Mucosa of descending colon (tissue), 3 donors: ENCODE measurements at regions not wholly inside any gene's neighbourhood (a gene's known extent, or its start where the extent isn't known, plus 50 kb on each side); places are given as distances from the start of the nearest gene placed in this dataset.

Experiments
- ATAC-seq: fragments of 200-7000 bp; cut with Tn5 transposase; one replicate; pipeline ENCODE4 v1.9.1; 2020; ENCODE audit warnings: mild to moderate bottlenecking, moderate library complexity
- DNase-seq, 3 donors: peaks; one replicate each; pipeline ENCODE4 v3.0.0-alpha.2; 2020
- H3K36me3 ChIP-seq: fragments of 200-600 bp; one replicate; pipeline ENCODE4 v1.8.0; 2021; ENCODE audit warnings: low read depth, mild to moderate bottlenecking
- H3K4me1 ChIP-seq: fragments of 200-600 bp; one replicate; pipeline ENCODE4 v1.8.0; 2021; ENCODE audit warnings: low read depth, mild to moderate bottlenecking
- H3K4me3 ChIP-seq: fragments of 200-600 bp; one replicate; pipeline ENCODE4 v1.8.0; 2021; ENCODE audit warnings: mild to moderate bottlenecking
- H3K9me3 ChIP-seq: fragments of 200-600 bp; one replicate; pipeline ENCODE4 v1.8.0; 2021; ENCODE audit warnings: mild to moderate bottlenecking
- CTCF ChIP-seq: fragments of 200-600 bp; IDR thresholded peaks from one replicate; pipeline ENCODE4 v1.8.0; 2022; ENCODE audit warnings: antibody characterized with exemption, mild to moderate bottlenecking
- intact Hi-C, 2 donors: fragments of 100-400 bp; cut with DNase I in 1 of 2; cut with micrococcal nuclease in 1 of 2; formaldehyde crosslinking; loops; one replicate each; pipeline versions ENCODE4 v1.11.0 to v1.11.1; 2022; cut with DNase I, micrococcal nuclease
- donor health status: DM: no; HTN: no; CAD: no; lungs with moderate emphysema.
- donor health status: DM: no; HTN: no; CAD: no.
- donor health status: DM: no; HTN: yes; CAD: no.

- no peak for TF ChIP-seq CTCF
- H3K9me3 ChIP-seq = peaks cover 7% of the 10 kb centered on the region
- no peaks in the 10 kb centered on the region for H3K36me3 ChIP-seq
- intact Hi-C loops = no loop called here
- DNase-seq = no peak
- ATAC-seq = no peak
- H3K4me3 ChIP-seq = no peak overlapping the region
- no peaks in the 10 kb centered on the region for H3K4me1 ChIP-seq
These were observed 483.0 kb upstream of the CCDC196 start for GRCh38 chr14:66003082-66003730.

- DNase-seq = no peak
- H3K9me3 ChIP-seq = no peaks in the 10 kb centered on the region
- no peaks in the 10 kb centered on the region for H3K4me1 ChIP-seq
- no peaks in the 10 kb centered on the region for H3K36me3 ChIP-seq
- no peak overlapping the region for H3K4me3 ChIP-seq
- intact Hi-C loops = no loop called here
- no peak for ATAC-seq
- TF ChIP-seq CTCF = no peak
These were observed 480.2 kb upstream of the CCDC196 start for GRCh38 chr14:66005900-66006434.

DNA sequence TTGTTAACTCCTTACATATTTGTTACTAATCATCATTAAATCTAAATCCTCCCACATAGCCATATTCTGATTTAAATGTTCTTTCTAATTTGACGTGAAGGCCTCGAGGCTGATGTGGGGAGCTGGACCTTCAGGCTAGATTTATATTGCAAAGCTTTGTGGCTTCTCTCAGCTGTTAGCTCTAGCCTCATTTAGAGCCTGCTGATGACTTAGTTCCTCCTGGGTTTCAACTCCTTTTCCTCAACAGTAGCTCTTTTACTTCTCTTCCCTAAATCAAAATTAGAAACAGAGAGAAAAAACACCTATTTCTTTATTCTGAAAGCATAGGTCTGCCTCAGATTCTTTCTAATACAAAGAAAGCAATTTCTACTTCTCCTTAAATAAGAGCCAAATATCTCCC is 477.5 kb upstream of the CCDC196 start:
- intact Hi-C loops = no loop called here
- DNase-seq = no peak
- Histone ChIP-seq H3K36me3 (no peaks in the 10 kb centered on the region), H3K4me1 (no peaks in the 10 kb centered on the region), H3K9me3 (no peaks in the 10 kb centered on the region), H3K4me3 (no peak overlapping the region)
- ATAC-seq = no peak
- no peak for TF ChIP-seq CTCF

DNA sequence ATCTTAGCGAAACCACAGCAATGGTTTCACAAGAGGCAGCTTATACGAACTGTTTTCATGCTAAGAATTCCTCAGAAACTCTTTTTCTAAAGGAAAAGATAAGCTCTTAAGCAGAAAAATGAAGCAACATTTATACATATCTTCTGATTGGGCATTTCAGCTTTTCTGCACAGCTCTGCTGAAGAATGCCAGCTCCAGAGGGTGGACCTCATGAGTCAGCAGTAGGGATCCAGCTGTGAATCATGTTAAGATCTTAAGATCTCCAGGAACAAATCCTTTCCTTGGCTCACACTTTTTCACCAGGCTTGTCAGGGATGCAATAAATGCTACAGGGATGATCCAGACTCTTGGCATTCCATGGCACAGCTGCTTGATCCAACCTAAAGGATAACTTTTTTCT is 477.1 kb upstream of the CCDC196 start:
- Histone ChIP-seq H3K36me3 (no peaks in the 10 kb centered on the region), H3K4me3 (no peak overlapping the region), H3K4me1 (no peaks in the 10 kb centered on the region), H3K9me3 (no peaks in the 10 kb centered on the region)
- no peak for TF ChIP-seq CTCF
- no peak for ATAC-seq
- peak in 1 of 3 donors; percentile 2 for DNase-seq
- intact Hi-C loops = no loop called here

- no peak overlapping the region for H3K4me3 ChIP-seq
- H3K4me1 ChIP-seq = no peaks in the 10 kb centered on the region
- no peak for ATAC-seq
- no peaks in the 10 kb centered on the region for H3K9me3 ChIP-seq
- intact Hi-C loops = no loop called here
- no peaks in the 10 kb centered on the region for H3K36me3 ChIP-seq
- no peak for DNase-seq
- no peak for TF ChIP-seq CTCF
These were observed 475.5 kb upstream of the CCDC196 start for GRCh38 chr14:66010695-66011094.
